ENCODE measurements at regions not wholly inside any gene's neighbourhood (a gene's known extent, or its start where the extent isn't known, plus 50 kb on each side); places are given as distances from the start of the nearest gene placed in this dataset.

DNA sequence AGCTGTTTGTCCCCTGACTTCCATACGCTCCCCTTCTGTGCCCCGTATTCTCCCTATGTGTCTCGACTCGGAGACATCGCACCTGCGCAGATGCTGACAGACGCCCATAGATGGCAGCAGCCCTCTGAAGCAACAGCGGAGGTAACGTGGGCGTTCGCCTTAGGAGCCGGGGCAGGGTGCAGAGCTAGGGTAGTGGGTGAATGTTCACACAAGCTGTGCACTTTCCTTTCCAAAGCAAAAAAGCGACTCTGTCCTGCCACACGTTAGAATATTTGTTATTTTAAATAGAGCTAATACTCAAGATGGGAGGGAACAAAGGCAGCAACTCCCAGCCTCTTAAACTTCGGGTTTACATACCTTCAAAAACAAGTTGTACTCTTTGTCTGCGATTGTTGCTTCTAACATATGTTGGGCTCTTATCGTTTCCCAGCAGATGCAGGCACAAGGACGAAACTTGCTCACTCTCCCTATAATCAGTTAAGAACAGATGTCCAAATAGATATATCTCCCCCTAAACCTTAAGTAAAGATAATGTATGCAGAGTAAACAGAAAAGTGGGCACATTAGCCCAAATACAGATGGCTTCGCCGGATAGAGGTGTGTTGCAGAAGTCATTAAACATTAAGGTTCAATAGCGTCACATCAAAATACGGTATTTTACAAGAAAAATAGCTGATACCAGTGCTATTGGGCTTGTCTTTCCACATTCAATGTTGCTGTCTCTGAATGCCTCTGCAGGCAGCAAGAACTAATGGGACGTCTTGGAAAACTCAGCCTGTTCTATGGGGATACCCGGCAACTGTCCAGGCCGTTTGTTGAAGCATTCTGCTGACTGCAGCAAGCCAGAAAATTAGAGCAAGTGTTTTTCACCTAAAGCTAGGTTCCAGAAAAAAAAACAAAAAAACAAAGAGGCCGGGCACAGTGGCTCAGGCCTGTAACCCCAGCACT lies 340.3 kb upstream of the PRKCQ start:
- Histone ChIP-seq H3K4me3 (ENCODE audit: low read depth in 1 of 2, low read length in 2 of 2) (no peak overlapping the region), H3K36me3 (ENCODE audit: control insufficient read depth in 1 of 2, insufficient read depth in 2 of 2, low read length in 2 of 2) (no peaks in the 10 kb centered on the region), H3K27me3 (ENCODE audit: low read depth, low read length) (no peaks in the 10 kb centered on the region), H3K4me1 (ENCODE audit: control insufficient read depth in 1 of 2, insufficient read depth in 2 of 2, low read length in 2 of 2) (peaks cover 0 to 7% of the 10 kb centered on the region in 2 donors), H3K9me3 (ENCODE audit: control insufficient read depth in 1 of 2, low read length in 2 of 2) (no peaks in the 10 kb centered on the region), H3K27ac (ENCODE audit: low read length) (no peak overlapping the region)

DNA sequence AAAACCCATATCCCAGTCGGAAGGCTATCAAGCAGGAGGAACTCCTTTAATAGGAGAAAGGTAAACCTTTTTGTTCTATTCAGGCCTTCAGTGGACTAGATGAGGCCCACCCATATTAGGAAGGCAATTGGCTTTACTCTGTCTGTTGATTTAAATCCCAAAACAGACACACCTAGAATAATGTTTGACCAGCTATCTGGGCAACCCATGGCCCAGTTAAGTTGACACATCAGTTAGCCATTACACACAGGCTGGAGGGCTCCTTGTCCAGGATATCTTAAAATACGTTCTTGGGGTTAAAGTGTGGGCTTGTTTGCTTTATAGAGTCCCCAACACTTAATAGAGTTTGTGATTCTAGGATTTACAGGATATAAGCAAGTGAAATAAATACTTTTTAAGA lies 339.0 kb upstream of the PRKCQ start:
- H3K4me3 ChIP-seq (ENCODE audit: low read depth in 1 of 2, low read length in 2 of 2), result no peak overlapping the region
- H3K27me3 ChIP-seq (ENCODE audit: low read depth, low read length), result no peaks in the 10 kb centered on the region
- peaks cover 0 to 7% of the 10 kb centered on the region in 2 donors for H3K4me1 ChIP-seq (ENCODE audit: control insufficient read depth in 1 of 2, insufficient read depth in 2 of 2, low read length in 2 of 2)
- H3K27ac ChIP-seq (ENCODE audit: low read length), result no peak overlapping the region
- H3K9me3 ChIP-seq (ENCODE audit: control insufficient read depth in 1 of 2, low read length in 2 of 2), result no peaks in the 10 kb centered on the region
- H3K36me3 ChIP-seq (ENCODE audit: control insufficient read depth in 1 of 2, insufficient read depth in 2 of 2, low read length in 2 of 2), result no peaks in the 10 kb centered on the region

DNA sequence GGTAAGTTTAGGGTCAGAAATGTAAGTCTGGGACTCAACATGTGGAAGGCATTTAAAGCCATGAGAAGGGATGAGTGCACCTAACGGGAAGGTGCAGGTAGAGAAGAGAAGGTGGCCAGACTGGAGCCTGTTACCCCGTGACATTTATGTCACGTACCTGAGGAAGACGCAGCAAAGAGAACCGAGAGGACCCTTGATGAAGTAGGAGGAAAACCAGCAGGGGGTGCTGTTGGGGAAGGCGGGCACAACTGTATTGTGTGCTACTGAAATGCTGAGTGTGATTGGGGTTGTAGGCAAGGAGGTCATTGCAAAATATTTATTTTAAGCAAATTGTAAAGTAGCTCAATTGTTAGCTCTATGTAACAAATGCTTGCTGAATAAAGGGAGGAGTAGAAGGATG lies 338.2 kb upstream of the PRKCQ start:
- Histone ChIP-seq H3K36me3 (ENCODE audit: control insufficient read depth in 1 of 2, insufficient read depth in 2 of 2, low read length in 2 of 2) (no peaks in the 10 kb centered on the region), H3K4me3 (ENCODE audit: low read depth in 1 of 2, low read length in 2 of 2) (no peak overlapping the region), H3K4me1 (ENCODE audit: control insufficient read depth in 1 of 2, insufficient read depth in 2 of 2, low read length in 2 of 2) (peaks cover 0 to 7% of the 10 kb centered on the region in 2 donors), H3K9me3 (ENCODE audit: control insufficient read depth in 1 of 2, low read length in 2 of 2) (no peaks in the 10 kb centered on the region), H3K27me3 (ENCODE audit: low read depth, low read length) (no peaks in the 10 kb centered on the region), H3K27ac (ENCODE audit: low read length) (no peak overlapping the region)

DNA sequence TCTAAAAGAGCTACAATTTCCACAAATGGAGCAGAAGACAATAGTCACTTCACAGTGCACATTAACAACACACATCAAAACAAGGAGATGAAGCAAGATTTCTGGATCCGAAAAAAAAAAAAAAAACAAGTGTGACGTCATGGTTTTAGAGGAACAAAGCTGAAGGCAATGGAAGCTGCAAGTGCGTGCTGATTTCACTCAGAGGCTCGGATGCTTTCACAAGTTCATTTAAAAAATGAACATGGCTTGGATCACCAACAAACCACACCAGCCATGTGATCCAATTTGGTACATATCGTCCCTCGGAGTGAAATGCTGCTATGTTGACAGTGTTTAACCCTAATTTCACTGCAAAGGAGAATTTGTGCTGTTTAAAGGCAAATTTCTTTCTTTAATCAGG lies 337.0 kb upstream of the PRKCQ start:
- Histone ChIP-seq H3K27ac (ENCODE audit: low read length) (no peak overlapping the region), H3K4me3 (ENCODE audit: low read depth in 1 of 2, low read length in 2 of 2) (no peak overlapping the region), H3K4me1 (ENCODE audit: control insufficient read depth in 1 of 2, insufficient read depth in 2 of 2, low read length in 2 of 2) (peaks cover 0 to 17% of the 10 kb centered on the region in 2 donors), H3K27me3 (ENCODE audit: low read depth, low read length) (no peaks in the 10 kb centered on the region), H3K36me3 (ENCODE audit: control insufficient read depth in 1 of 2, insufficient read depth in 2 of 2, low read length in 2 of 2) (no peaks in the 10 kb centered on the region), H3K9me3 (ENCODE audit: control insufficient read depth in 1 of 2, low read length in 2 of 2) (no peaks in the 10 kb centered on the region)

DNA sequence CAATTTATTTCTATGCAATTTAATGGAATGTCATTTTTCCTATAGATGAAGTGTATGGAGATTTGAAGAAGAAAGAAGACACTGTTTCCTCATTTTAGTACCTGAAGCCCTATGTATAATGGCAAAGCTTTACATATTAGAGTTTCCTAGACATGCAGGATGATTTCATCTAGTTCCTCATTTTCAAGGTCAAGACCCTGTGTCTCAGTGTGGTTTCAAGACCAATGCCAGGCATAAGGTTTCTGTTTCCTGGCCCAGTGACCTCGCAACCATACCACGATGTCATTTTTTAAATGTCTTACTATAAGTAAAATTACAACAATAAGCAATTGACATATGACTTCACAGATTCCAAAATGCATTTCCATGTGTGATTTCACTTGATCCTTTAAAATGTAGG lies 336.5 kb upstream of the PRKCQ start:
- H3K4me3 ChIP-seq (ENCODE audit: low read depth in 1 of 2, low read length in 2 of 2), result no peak overlapping the region
- H3K36me3 ChIP-seq (ENCODE audit: control insufficient read depth in 1 of 2, insufficient read depth in 2 of 2, low read length in 2 of 2), result no peaks in the 10 kb centered on the region
- H3K9me3 ChIP-seq (ENCODE audit: control insufficient read depth in 1 of 2, low read length in 2 of 2), result no peaks in the 10 kb centered on the region
- H3K27ac ChIP-seq (ENCODE audit: low read length), result no peak overlapping the region
- H3K27me3 ChIP-seq (ENCODE audit: low read depth, low read length), result no peaks in the 10 kb centered on the region
- peaks cover 0 to 17% of the 10 kb centered on the region in 2 donors for H3K4me1 ChIP-seq (ENCODE audit: control insufficient read depth in 1 of 2, insufficient read depth in 2 of 2, low read length in 2 of 2)

DNA sequence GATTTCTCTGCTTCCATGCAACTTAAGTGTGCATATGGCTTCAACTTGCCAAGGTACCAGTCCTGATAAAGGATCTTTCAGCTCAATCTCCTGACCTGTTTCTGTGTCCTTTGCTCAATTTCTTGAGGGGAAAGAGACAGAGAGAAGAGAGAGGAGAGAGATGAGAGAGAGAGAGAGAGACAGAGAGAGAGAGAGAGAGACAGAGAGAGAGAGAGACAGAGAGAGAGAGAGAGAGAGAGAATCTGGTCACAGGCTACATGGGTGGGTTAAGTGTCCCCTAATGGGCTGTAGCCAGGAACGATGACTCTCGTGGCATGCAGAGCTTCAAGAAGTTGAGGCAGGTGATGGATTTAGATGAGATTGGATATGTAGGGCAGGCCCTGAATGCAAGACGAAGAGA lies 335.2 kb upstream of the PRKCQ start:
- H3K27me3 ChIP-seq (ENCODE audit: low read depth, low read length), result no peaks in the 10 kb centered on the region
- no peak overlapping the region for H3K27ac ChIP-seq (ENCODE audit: low read length)
- no peaks in the 10 kb centered on the region for H3K36me3 ChIP-seq (ENCODE audit: control insufficient read depth in 1 of 2, insufficient read depth in 2 of 2, low read length in 2 of 2)
- H3K4me3 ChIP-seq (ENCODE audit: low read depth in 1 of 2, low read length in 2 of 2), result no peak overlapping the region
- H3K9me3 ChIP-seq (ENCODE audit: control insufficient read depth in 1 of 2, low read length in 2 of 2), result no peaks in the 10 kb centered on the region
- H3K4me1 ChIP-seq (ENCODE audit: control insufficient read depth in 1 of 2, insufficient read depth in 2 of 2, low read length in 2 of 2), result peaks cover 0 to 15% of the 10 kb centered on the region in 2 donors

DNA sequence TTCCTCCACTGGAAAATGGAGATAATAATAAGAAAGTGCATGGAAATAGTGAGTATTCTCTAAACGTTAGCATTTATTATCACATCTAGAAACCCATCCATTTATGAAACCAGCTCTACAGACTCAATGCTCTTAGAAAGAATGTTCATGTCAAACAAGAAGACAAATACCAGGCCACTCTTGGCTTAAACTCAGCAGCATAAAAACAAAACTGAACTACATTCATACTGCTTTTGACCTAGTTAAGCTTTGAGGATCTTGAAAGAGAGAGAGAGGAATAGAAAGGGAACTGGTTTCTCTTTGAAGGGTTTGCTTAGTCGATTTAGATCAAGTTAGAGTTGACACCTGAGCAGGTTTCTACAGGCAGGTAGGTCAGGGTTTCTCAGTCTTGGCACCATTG lies 332.9 kb upstream of the PRKCQ start:
- no peak overlapping the region for H3K4me3 ChIP-seq (ENCODE audit: low read depth in 1 of 2, low read length in 2 of 2)
- H3K36me3 ChIP-seq (ENCODE audit: control insufficient read depth in 1 of 2, insufficient read depth in 2 of 2, low read length in 2 of 2), result no peaks in the 10 kb centered on the region
- H3K4me1 ChIP-seq (ENCODE audit: control insufficient read depth in 1 of 2, insufficient read depth in 2 of 2, low read length in 2 of 2), result peaks cover 0 to 10% of the 10 kb centered on the region in 2 donors
- H3K27ac ChIP-seq (ENCODE audit: low read length), result no peak overlapping the region
- H3K9me3 ChIP-seq (ENCODE audit: control insufficient read depth in 1 of 2, low read length in 2 of 2), result no peaks in the 10 kb centered on the region
- no peaks in the 10 kb centered on the region for H3K27me3 ChIP-seq (ENCODE audit: low read depth, low read length)

DNA sequence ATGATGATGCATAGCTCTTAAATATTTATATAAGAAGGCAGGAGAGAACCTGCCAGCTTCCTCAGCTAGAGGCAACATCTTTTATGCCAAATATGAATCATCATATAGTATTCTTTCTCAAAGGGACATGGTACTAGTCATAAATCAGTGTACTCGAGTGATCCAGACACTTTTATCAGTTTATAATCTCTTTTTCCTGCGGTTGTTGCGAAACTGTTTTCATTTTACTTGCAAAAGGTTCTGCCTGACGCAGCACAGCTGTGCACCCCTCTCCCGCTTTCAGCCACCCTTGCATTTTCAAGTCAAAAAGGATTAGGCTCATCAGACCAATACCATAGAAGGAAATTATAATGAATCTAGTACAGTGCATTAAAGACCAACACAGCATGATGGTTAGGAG lies 332.3 kb upstream of the PRKCQ start:
- Histone ChIP-seq H3K36me3 (ENCODE audit: control insufficient read depth in 1 of 2, insufficient read depth in 2 of 2, low read length in 2 of 2) (no peaks in the 10 kb centered on the region), H3K27me3 (ENCODE audit: low read depth, low read length) (no peaks in the 10 kb centered on the region), H3K9me3 (ENCODE audit: control insufficient read depth in 1 of 2, low read length in 2 of 2) (no peaks in the 10 kb centered on the region), H3K27ac (ENCODE audit: low read length) (no peak overlapping the region), H3K4me1 (ENCODE audit: control insufficient read depth in 1 of 2, insufficient read depth in 2 of 2, low read length in 2 of 2) (peaks cover 0 to 10% of the 10 kb centered on the region in 2 donors), H3K4me3 (ENCODE audit: low read depth in 1 of 2, low read length in 2 of 2) (no peak overlapping the region)

DNA sequence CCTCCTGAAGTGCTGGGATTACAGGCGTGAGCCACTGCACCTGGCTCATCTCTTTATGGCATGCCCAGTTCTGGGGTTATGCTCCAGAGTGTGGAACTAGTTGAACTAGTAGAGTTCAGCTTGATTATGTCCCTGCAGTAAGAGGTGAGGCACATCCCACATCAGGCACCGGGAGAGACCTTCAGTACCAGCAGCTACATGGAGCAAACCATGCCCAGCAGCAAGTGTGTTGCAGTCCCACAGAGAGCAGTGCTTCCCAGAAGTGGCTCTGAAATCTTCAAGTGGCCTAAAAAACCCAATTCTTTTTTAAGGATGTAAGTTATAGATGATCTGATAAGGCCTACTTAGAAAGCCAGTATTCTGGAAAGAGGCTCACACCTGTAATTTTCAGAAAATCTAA lies 331.9 kb upstream of the PRKCQ start:
- Histone ChIP-seq H3K27ac (ENCODE audit: low read length) (no peak overlapping the region), H3K36me3 (ENCODE audit: control insufficient read depth in 1 of 2, insufficient read depth in 2 of 2, low read length in 2 of 2) (no peaks in the 10 kb centered on the region), H3K4me3 (ENCODE audit: low read depth in 1 of 2, low read length in 2 of 2) (no peak overlapping the region), H3K27me3 (ENCODE audit: low read depth, low read length) (no peaks in the 10 kb centered on the region), H3K9me3 (ENCODE audit: control insufficient read depth in 1 of 2, low read length in 2 of 2) (no peaks in the 10 kb centered on the region), H3K4me1 (ENCODE audit: control insufficient read depth in 1 of 2, insufficient read depth in 2 of 2, low read length in 2 of 2) (peaks cover 0 to 10% of the 10 kb centered on the region in 2 donors)

DNA sequence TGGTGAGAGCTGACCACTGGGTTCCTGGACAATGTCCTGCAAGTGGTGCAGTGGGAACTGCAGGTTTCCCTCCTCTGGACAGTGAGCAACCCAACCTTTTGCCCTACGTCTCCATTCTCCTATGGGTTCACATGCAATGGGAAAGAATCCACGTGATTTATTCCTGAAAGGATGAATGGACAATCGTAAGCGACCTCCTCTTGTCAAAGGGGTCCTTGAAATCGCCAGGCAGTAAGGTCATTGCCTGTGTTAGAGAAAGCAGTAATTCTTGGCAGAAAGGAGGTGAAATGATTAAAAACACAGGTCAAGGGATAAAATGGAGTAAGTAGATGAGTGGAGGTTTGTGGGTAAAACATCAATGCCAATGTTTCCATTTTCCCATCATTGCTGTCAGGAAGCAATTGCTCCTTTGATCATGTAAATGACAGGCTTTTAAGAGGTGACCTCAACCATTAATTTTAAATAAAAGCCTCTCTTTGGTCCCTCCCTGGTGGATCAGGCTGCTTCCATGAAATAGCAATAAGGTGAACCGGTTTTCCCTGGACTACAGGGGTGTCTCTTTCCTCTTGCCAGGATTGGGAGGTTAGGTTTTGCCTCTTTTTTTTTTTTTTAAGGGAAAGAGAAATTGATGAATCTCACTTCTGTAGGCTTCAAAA lies 330.0 kb upstream of the PRKCQ start:
- Histone ChIP-seq H3K27ac (ENCODE audit: low read length) (no peak overlapping the region), H3K4me1 (ENCODE audit: control insufficient read depth in 1 of 2, insufficient read depth in 2 of 2, low read length in 2 of 2) (peaks cover 0 to 10% of the 10 kb centered on the region in 2 donors), H3K36me3 (ENCODE audit: control insufficient read depth in 1 of 2, insufficient read depth in 2 of 2, low read length in 2 of 2) (no peaks in the 10 kb centered on the region), H3K4me3 (ENCODE audit: low read depth in 1 of 2, low read length in 2 of 2) (no peak overlapping the region), H3K27me3 (ENCODE audit: low read depth, low read length) (no peaks in the 10 kb centered on the region), H3K9me3 (ENCODE audit: control insufficient read depth in 1 of 2, low read length in 2 of 2) (no peaks in the 10 kb centered on the region)

DNA sequence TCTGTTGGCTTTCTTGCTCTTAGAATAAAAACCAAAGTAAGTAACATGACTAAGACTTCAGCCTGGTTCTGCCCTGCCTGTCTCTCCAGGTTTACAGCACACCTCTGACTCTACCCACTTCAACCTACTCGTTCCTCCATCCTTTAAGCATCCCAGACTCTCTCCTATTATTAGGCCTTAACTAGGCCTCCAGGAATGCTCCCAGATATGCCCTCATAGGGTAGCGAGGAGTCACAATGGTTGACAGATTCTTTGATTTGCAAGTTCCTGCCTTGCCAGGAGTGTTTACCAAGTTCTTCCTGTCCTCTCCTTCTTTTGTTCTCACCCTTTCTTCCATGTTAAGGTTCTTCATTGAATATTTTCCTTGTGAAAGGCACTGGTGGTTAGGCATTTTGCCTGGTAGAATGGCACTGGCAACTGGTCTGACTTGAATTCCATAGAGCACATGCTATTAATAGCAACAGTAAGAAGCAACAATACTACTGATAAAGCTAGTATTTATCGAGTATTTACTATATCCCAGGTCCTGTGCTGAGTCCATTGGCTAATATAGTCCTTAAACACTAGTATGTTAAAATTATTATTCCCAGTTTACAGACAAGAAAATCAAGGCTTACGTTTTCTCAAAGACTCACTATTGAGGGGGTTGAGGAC lies 327.9 kb upstream of the PRKCQ start:
- H3K27ac ChIP-seq (ENCODE audit: low read length), result no peak overlapping the region
- no peaks in the 10 kb centered on the region for H3K27me3 ChIP-seq (ENCODE audit: low read depth, low read length)
- H3K36me3 ChIP-seq (ENCODE audit: control insufficient read depth in 1 of 2, insufficient read depth in 2 of 2, low read length in 2 of 2), result no peaks in the 10 kb centered on the region
- peaks cover 0 to 7% of the 10 kb centered on the region in 2 donors for H3K4me1 ChIP-seq (ENCODE audit: control insufficient read depth in 1 of 2, insufficient read depth in 2 of 2, low read length in 2 of 2)
- no peak overlapping the region for H3K4me3 ChIP-seq (ENCODE audit: low read depth in 1 of 2, low read length in 2 of 2)
- no peaks in the 10 kb centered on the region for H3K9me3 ChIP-seq (ENCODE audit: control insufficient read depth in 1 of 2, low read length in 2 of 2)

Measured in muscle layer of duodenum (tissue), 2 donors.